ENCODE measurements at regions not wholly inside any gene's neighbourhood (a gene's known extent, or its start where the extent isn't known, plus 50 kb on each side); places are given as distances from the start of the nearest gene placed in this dataset.

- no peak for TF ChIP-seq REST (IDR thresholded peaks at IDR 0.05; ENCODE audit: unreplicated experiment)
- TF ChIP-seq CTCF (conservative IDR thresholded peaks at IDR 0.05; ENCODE audit: low read depth in 2 of 2), result no peak
These were observed 79.8 kb upstream of the CCDC71L start (continued) for GRCh38 chr7:106740806-106741205.

DNA sequence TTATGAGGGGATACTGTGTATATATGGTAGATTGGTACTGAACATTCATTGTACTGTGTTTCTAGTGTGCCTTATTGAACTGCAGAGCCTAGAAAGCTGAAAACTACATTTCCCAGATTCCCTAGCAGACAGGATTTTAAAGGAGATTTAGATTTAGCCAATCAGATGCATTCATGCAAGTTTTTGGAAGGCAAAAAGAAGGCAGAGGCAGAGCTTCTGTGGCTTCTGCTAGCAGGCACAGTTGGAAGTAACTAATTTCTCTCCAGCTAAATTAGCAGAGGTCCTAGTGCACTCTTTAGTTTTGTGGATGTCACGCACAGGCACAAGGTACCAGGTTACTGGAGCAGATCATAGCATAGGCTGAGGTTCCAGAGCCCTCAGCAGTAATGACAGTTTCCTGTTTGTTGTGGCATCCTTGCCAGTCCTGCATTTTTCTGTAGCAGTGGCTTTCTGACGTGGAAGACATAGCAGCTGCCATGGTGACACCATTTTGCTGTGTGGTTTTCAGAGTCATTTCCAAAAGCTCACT is 83.7 kb upstream of the CCDC71L start:
- Mint-ChIP-seq H3K9me3 (no peaks in the 10 kb centered on the region), H3K27ac (no peak overlapping the region), H3K27me3 (ENCODE audit: insufficient read depth, low read depth, poor library complexity) (no peaks in the 10 kb centered on the region), H3K4me1 (0 out of 3 replicates have a peak, but pooled peaks cover 2% of the 10 kb centered on the region), H3K36me3 (ENCODE audit: low read depth) (no peaks in the 10 kb centered on the region), H3K4me3 (no peak overlapping the region)
- Histone ChIP-seq H4K20me1 (replicated peaks; ENCODE audit: insufficient read depth) (no peaks in the 10 kb centered on the region), H3K9me2 (ENCODE audit: insufficient read depth) (no peaks in the 10 kb centered on the region), H3K4me2 (0 out of 2 replicates have a peak overlapping the region, but pooled peaks have one; percentile 5), H3F3A (replicated peaks; ENCODE audit: low read depth) (no peaks in the 10 kb centered on the region), H3K4me3 (no peak overlapping the region), H3K79me2 (replicated peaks; ENCODE audit: insufficient read depth) (no peaks in the 10 kb centered on the region), H2AFZ (peak overlapping the region; percentile 1; the same call in 1 of the 2 replicates), H3K27me3 (ENCODE audit: insufficient read depth) (no peaks in the 10 kb centered on the region), H3K27ac (ENCODE audit: low read depth) (no peak overlapping the region), H3K36me3 (ENCODE audit: insufficient read depth) (no peaks in the 10 kb centered on the region), H3K4me1 (ENCODE audit: insufficient read depth) (no peaks in the 10 kb centered on the region)
- ATAC-seq (peak; percentile 83), DNase-seq (ENCODE audit: low spot score) (peak; percentile 69)
- TF ChIP-seq, protein P1, sequence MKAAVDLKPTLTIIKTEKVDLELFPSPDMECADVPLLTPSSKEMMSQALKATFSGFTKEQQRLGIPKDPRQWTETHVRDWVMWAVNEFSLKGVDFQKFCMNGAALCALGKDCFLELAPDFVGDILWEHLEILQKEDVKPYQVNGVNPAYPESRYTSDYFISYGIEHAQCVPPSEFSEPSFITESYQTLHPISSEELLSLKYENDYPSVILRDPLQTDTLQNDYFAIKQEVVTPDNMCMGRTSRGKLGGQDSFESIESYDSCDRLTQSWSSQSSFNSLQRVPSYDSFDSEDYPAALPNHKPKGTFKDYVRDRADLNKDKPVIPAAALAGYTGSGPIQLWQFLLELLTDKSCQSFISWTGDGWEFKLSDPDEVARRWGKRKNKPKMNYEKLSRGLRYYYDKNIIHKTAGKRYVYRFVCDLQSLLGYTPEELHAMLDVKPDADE (IDR thresholded peaks at IDR 0.05), result peak; percentile 29; the same call in 1 of the 2 replicates
- TF ChIP-seq POLR2AphosphoS5 (IDR thresholded peaks at IDR 0.05; ENCODE audit: low read depth) (0 out of 2 replicates have a peak, but pooled peaks have one; percentile 24), STAT1 (IDR thresholded peaks at IDR 0.05; ENCODE audit: unreplicated experiment) (no peak), ZNF114 (CRISPR knock-in tag; IDR thresholded peaks at IDR 0.05) (no peak), ZNF331 (CRISPR knock-in tag; IDR thresholded peaks at IDR 0.05; ENCODE audit: low read depth) (no peak), EZH2 (IDR thresholded peaks at IDR 0.05; ENCODE audit: low read depth, unreplicated experiment) (no peak), EZH2phosphoT487 (IDR thresholded peaks at IDR 0.05; ENCODE audit: unreplicated experiment) (no peak), NANOG (IDR thresholded peaks at IDR 0.05; ENCODE audit: borderline replicate concordance) (0 out of 2 replicates have a peak, but pooled peaks have one; percentile 25), JUNB (IDR thresholded peaks at IDR 0.05; ENCODE audit: unreplicated experiment) (no peak)
- TF ChIP-seq, protein P2, sequence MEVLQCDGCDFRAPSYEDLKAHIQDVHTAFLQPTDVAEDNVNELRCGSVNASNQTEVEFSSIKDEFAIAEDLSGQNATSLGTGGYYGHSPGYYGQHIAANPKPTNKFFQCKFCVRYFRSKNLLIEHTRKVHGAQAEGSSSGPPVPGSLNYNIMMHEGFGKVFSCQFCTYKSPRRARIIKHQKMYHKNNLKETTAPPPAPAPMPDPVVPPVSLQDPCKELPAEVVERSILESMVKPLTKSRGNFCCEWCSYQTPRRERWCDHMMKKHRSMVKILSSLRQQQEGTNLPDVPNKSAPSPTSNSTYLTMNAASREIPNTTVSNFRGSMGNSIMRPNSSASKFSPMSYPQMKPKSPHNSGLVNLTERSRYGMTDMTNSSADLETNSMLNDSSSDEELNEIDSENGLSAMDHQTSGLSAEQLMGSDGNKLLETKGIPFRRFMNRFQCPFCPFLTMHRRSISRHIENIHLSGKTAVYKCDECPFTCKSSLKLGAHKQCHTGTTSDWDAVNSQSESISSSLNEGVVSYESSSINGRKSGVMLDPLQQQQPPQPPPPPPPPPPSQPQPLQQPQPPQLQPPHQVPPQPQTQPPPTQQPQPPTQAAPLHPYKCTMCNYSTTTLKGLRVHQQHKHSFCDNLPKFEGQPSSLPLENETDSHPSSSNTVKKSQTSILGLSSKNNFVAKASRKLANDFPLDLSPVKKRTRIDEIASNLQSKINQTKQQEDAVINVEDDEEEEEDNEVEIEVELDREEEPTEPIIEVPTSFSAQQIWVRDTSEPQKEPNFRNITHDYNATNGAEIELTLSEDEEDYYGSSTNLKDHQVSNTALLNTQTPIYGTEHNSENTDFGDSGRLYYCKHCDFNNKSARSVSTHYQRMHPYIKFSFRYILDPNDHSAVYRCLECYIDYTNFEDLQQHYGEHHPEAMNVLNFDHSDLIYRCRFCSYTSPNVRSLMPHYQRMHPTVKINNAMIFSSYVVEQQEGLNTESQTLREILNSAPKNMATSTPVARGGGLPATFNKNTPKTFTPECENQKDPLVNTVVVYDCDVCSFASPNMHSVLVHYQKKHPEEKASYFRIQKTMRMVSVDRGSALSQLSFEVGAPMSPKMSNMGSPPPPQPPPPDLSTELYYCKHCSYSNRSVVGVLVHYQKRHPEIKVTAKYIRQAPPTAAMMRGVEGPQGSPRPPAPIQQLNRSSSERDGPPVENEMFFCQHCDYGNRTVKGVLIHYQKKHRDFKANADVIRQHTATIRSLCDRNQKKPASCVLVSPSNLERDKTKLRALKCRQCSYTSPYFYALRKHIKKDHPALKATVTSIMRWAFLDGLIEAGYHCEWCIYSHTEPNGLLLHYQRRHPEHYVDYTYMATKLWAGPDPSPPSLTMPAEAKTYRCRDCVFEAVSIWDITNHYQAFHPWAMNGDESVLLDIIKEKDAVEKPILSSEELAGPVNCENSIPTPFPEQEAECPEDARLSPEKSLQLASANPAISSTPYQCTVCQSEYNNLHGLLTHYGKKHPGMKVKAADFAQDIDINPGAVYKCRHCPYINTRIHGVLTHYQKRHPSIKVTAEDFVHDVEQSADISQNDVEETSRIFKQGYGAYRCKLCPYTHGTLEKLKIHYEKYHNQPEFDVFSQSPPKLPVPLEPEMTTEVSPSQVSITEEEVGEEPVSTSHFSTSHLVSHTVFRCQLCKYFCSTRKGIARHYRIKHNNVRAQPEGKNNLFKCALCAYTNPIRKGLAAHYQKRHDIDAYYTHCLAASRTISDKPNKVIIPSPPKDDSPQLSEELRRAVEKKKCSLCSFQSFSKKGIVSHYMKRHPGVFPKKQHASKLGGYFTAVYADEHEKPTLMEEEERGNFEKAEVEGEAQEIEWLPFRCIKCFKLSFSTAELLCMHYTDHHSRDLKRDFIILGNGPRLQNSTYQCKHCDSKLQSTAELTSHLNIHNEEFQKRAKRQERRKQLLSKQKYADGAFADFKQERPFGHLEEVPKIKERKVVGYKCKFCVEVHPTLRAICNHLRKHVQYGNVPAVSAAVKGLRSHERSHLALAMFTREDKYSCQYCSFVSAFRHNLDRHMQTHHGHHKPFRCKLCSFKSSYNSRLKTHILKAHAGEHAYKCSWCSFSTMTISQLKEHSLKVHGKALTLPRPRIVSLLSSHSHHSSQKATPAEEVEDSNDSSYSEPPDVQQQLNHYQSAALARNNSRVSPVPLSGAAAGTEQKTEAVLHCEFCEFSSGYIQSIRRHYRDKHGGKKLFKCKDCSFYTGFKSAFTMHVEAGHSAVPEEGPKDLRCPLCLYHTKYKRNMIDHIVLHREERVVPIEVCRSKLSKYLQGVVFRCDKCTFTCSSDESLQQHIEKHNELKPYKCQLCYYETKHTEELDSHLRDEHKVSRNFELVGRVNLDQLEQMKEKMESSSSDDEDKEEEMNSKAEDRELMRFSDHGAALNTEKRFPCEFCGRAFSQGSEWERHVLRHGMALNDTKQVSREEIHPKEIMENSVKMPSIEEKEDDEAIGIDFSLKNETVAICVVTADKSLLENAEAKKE (CRISPR knock-in tag; IDR thresholded peaks at IDR 0.05), result no peak

All from GM23338 (cell line).